ENCODE measurements at regions not wholly inside any gene's neighbourhood (a gene's known extent, or its start where the extent isn't known, plus 50 kb on each side); places are given as distances from the start of the nearest gene placed in this dataset.

DNA sequence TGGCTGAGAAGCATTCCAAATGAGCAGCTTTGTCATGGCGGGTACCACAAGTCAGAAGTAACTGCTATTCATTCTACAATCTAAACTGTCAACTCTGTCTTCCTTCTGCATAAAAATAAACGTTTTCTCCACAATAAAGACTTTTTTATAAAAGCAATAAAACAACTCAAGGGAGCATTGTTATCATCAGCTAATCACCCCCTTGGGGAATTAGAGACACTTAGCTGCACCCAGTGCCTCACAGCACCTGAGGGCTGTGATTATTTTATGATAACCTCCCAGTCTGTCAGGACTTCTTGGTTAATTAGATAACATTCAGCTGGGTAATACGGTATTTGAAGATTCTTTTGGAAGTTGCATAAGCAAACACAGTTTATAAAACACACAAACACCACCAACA lies 155.6 kb downstream of the PPP1R3A start:
- Histone ChIP-seq H3K4me3 (no peak overlapping the region), H3K36me3 (replicated peaks in 1 of 2) (no peaks in the 10 kb centered on the region), H3K4me1 (replicated peaks in 1 of 2) (no peaks in the 10 kb centered on the region), H3K9me3 (replicated peaks in 1 of 3) (no peaks in the 10 kb centered on the region), H3K27ac (no peak overlapping the region), H3K27me3 (no peaks in the 10 kb centered on the region)
- TF ChIP-seq POLR2A (IDR thresholded peaks at IDR 0.05) = no peak
- TF ChIP-seq, protein P1, sequence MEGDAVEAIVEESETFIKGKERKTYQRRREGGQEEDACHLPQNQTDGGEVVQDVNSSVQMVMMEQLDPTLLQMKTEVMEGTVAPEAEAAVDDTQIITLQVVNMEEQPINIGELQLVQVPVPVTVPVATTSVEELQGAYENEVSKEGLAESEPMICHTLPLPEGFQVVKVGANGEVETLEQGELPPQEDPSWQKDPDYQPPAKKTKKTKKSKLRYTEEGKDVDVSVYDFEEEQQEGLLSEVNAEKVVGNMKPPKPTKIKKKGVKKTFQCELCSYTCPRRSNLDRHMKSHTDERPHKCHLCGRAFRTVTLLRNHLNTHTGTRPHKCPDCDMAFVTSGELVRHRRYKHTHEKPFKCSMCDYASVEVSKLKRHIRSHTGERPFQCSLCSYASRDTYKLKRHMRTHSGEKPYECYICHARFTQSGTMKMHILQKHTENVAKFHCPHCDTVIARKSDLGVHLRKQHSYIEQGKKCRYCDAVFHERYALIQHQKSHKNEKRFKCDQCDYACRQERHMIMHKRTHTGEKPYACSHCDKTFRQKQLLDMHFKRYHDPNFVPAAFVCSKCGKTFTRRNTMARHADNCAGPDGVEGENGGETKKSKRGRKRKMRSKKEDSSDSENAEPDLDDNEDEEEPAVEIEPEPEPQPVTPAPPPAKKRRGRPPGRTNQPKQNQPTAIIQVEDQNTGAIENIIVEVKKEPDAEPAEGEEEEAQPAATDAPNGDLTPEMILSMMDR (IDR thresholded peaks at IDR 0.05) = no peak
- intact Hi-C loops (cut with DNase I) = no loop called here
- WGBS, 4 donors = 38 to 49% (median 40%) methylated on average over 3 of the region's 3 CpGs
- no peak for DNase-seq

DNA sequence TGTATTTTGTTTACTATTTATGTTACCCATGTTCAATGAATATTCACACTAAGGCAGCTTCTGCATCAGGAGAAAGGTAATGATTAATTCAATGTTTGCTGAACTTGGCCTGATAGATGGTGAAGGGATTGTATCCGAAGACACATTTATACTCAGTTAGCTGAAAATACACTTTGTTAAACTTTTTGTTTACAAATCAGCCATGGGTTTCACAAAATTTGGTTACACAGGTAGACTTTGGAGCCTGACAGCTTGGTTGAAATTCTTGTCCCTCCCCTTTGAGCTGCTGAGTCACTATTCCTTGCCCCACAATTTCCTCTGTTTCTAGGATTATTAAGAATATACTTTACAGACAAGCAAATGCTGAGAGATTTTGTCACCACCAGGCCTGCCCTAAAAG lies 162.6 kb downstream of the PPP1R3A start:
- no peak overlapping the region for H3K27ac ChIP-seq
- WGBS, 4 donors = 86 to 95% (median 88%) methylated on average over 1 of the region's 1 CpG
- H3K4me3 ChIP-seq = no peak overlapping the region
- H3K36me3 ChIP-seq (replicated peaks in 1 of 2) = no peaks in the 10 kb centered on the region
- no peaks in the 10 kb centered on the region for H3K9me3 ChIP-seq (replicated peaks in 1 of 3)
- no peak for TF ChIP-seq POLR2A (IDR thresholded peaks at IDR 0.05)
- TF ChIP-seq, protein P1 (IDR thresholded peaks at IDR 0.05) = no peak
- DNase-seq = no peak
- intact Hi-C loops (cut with DNase I) = no loop called here
- H3K27me3 ChIP-seq = no peaks in the 10 kb centered on the region
- H3K4me1 ChIP-seq (replicated peaks in 1 of 2) = no peaks in the 10 kb centered on the region

DNA sequence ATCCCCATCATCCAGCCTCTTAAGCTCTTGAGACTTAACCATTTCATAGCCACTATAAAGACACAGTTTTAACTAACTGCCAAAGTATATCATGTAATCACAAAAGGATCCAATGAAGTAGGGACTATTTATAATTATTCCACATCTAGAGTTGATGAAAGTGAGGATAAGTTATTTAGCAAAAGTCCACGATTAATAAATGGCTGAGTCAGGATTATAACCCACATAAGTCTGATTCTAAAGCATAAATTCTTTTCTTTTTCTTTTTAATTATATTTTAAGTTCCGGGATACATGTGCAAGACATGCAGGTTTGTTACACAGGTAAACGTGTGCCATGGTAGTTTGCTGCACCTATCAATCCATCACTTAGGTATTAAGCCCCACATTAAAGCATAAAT lies 166.1 kb downstream of the PPP1R3A start:
- H3K9me3 ChIP-seq (replicated peaks in 1 of 3) = no peaks in the 10 kb centered on the region
- DNase-seq = no peak
- intact Hi-C loops (cut with DNase I) = no loop called here
- 64 to 80% (median 69%) methylated on average over 3 of the region's 3 CpGs for WGBS, 4 donors
- no peak overlapping the region for H3K27ac ChIP-seq
- H3K36me3 ChIP-seq (replicated peaks in 1 of 2) = no peaks in the 10 kb centered on the region
- H3K27me3 ChIP-seq = no peaks in the 10 kb centered on the region
- H3K4me1 ChIP-seq (replicated peaks in 1 of 2) = no peaks in the 10 kb centered on the region
- TF ChIP-seq POLR2A (IDR thresholded peaks at IDR 0.05) = no peak
- TF ChIP-seq, protein P1 (IDR thresholded peaks at IDR 0.05) = no peak
- no peak overlapping the region for H3K4me3 ChIP-seq

DNA sequence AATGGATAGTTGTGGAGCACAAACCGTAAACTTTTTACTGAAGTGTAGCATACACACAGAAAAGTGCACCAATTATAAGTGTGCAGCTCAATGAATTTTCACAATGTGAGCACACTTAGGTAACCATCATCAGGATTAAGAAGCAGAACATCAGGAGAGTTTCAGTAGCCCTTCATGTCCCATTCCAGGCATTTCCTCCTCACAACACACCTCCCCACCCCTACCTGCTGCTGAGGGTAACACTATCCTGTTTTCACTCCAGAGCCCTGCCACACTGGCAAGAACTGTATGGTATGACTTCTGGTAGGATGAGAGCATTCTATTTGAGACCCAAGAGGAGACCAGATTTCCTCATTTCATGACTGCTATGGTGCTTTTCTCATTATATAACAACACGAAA lies 166.5 kb downstream of the PPP1R3A start:
- Histone ChIP-seq H3K4me3 (no peak overlapping the region), H3K9me3 (replicated peaks in 1 of 3) (no peaks in the 10 kb centered on the region), H3K4me1 (replicated peaks in 1 of 2) (no peaks in the 10 kb centered on the region), H3K27ac (no peak overlapping the region), H3K27me3 (no peaks in the 10 kb centered on the region), H3K36me3 (replicated peaks in 1 of 2) (no peaks in the 10 kb centered on the region)
- DNase-seq = no peak
- TF ChIP-seq POLR2A (IDR thresholded peaks at IDR 0.05) = no peak
- TF ChIP-seq, protein P1 (IDR thresholded peaks at IDR 0.05) = no peak
- WGBS, 4 donors = 42 to 52% (median 45%) methylated on average over 2 of the region's 2 CpGs
- intact Hi-C loops (cut with DNase I) = no loop called here
